HCT116 (cell line): ENCODE measurements at regions not wholly inside any gene's neighbourhood (a gene's known extent, or its start where the extent isn't known, plus 50 kb on each side); places are given as distances from the start of the nearest gene placed in this dataset.

Experiments
- ATAC-seq: fragments of 200-7000 bp; cut with Tn5 transposase; 2 replicates; pipeline ENCODE4 v1.9.1; 2020; ENCODE audit warnings: mild to moderate bottlenecking, moderate library complexity
- BruUV-seq: library from RNA; stranded (reverse); fragments of 400-500 nt; replicated peaks from 2 replicates; lab custom pipeline; 2021; lab: Mats Ljungman, UMichigan
- CTCF ChIA-PET: fragments of 300-600 bp; sonication (Branson Sonifier 250); formaldehyde crosslinking; loops from one replicate; lab custom pipeline; 2021; ENCODE audit warnings: antibody characterized with exemption; lab: Charles Lee
- POLR2A ChIA-PET: fragments of 300-600, 350-600 bp; sonication (Branson Sonifier 250); formaldehyde crosslinking; loops from one replicate; lab custom pipeline; 2021; ENCODE audit warnings: antibody characterized with exemption; lab: Charles Lee
- RAD21 ChIA-PET, 2 experiments: fragments of 300-600 bp; sonication (Branson Sonifier 250); formaldehyde crosslinking; loops; one replicate each; lab custom pipeline; 2023; ENCODE audit warnings: low total read pairs in 2 of 2; ENCODE audit not compliant: uncharacterized antibody in 2 of 2, unreplicated experiment in 2 of 2, low non-redundant PET in 1 of 2; lab: Charles Lee
- DNase-seq: peaks from one replicate; pipeline ENCODE4 v3.0.0-alpha.2; 2010; ENCODE audit warnings: low read depth, low spot score
- H2AFZ ChIP-seq: fragments of 200-600 bp; shearing (Covaris generic), sonication (generic); 2 replicates; pipeline ENCODE4 v1.6.1; 2017; ENCODE audit warnings: low read depth, mixed run types, mixed read lengths, antibody characterized with exemption, low read length; ENCODE audit not compliant: poor library complexity, severe bottlenecking
- H3K27ac ChIP-seq: 2 replicates; pipeline ENCODE4 v1.5.1; 2012; ENCODE audit warnings: low read depth, low read length
- H3K27me3 ChIP-seq: fragments of 200-600 bp; sonication (generic); 2 replicates; pipeline ENCODE4 v1.6.1; 2016; ENCODE audit warnings: mixed run types, low read length, mixed read lengths; ENCODE audit not compliant: insufficient read depth
- H3K36me3 ChIP-seq, 2 experiments: fragments of 200-500 bp in 1 of 2; fragments of 200-600 bp in 1 of 2; sonication (Bioruptor generic) in 1 of 2; sonication (generic) in 1 of 2; 2 replicates each; pipeline versions ENCODE4 v1.5.1 to v1.6.1; 2014 to 2016; ENCODE audit warnings: low read length in 2 of 2, inconsistent platforms in 1 of 2, mixed read lengths in 1 of 2, mixed run types in 1 of 2; ENCODE audit not compliant: insufficient read depth in 2 of 2, control insufficient read depth in 1 of 2
- H3K4me1 ChIP-seq, 2 experiments: fragments of 200-600 bp in 1 of 2; sonication (generic) in 1 of 2; 2 replicates each; pipeline versions ENCODE4 v1.5.1 to v1.6.1; 2012 to 2017; ENCODE audit warnings: low read length in 2 of 2, inconsistent platforms in 1 of 2, mild to moderate bottlenecking in 1 of 2, mixed read lengths in 1 of 2, mixed run types in 1 of 2, moderate library complexity in 1 of 2; ENCODE audit not compliant: insufficient read depth in 2 of 2, control insufficient read depth in 1 of 2
- H3K4me2 ChIP-seq: fragments of 200-600 bp; sonication (generic); 2 replicates; pipeline ENCODE4 v1.6.1; 2017; ENCODE audit warnings: mixed run types, low read length, mixed read lengths
- H3K4me3 ChIP-seq, 2 experiments: fragments of 200-600 bp in 1 of 2; sonication (generic) in 1 of 2; replicated peaks in 1 of 2; 2 replicates each; pipeline ENCODE4 v1.5.1; 2011 to 2016; ENCODE audit warnings: low read length in 2 of 2, control low read depth in 1 of 2, low read depth in 1 of 2, mild to moderate bottlenecking in 1 of 2, mixed read lengths in 1 of 2, mixed run types in 1 of 2
- H3K79me2 ChIP-seq: fragments of 200-600 bp; sonication (generic); 2 replicates; pipeline ENCODE4 v1.6.1; 2017; ENCODE audit warnings: mild to moderate bottlenecking, mixed run types, low read length, moderate library complexity, mixed read lengths; ENCODE audit not compliant: insufficient read depth
- H3K9ac ChIP-seq: fragments of 200-600 bp; sonication (generic); 2 replicates; pipeline ENCODE4 v1.6.1; 2016; ENCODE audit warnings: low read length, mixed read lengths
- H3K9me2 ChIP-seq: fragments of 200-600 bp; sonication (generic), shearing (Covaris generic); 2 replicates; pipeline ENCODE4 v1.6.1; 2017; ENCODE audit warnings: mixed run types, mild to moderate bottlenecking, moderate library complexity; ENCODE audit not compliant: insufficient read depth
- H3K9me3 ChIP-seq, 2 experiments: fragments of 200-500 bp in 1 of 2; fragments of 200-600 bp in 1 of 2; sonication (Bioruptor generic) in 1 of 2; sonication (generic) in 1 of 2; 2 replicates each; pipeline ENCODE4 v1.6.1; 2014 to 2017; ENCODE audit warnings: low read length in 2 of 2, mixed read lengths in 2 of 2, inconsistent platforms in 1 of 2, low read depth in 1 of 2, mild to moderate bottlenecking in 1 of 2, mixed run types in 1 of 2, moderate library complexity in 1 of 2; ENCODE audit not compliant: control insufficient read depth in 1 of 2, insufficient read depth in 1 of 2
- H4K20me1 ChIP-seq: fragments of 200-600 bp; sonication (generic), shearing (Covaris generic); 2 replicates; pipeline ENCODE4 v1.6.1; 2017; ENCODE audit warnings: mixed run types, mild to moderate bottlenecking, moderate library complexity; ENCODE audit not compliant: insufficient read depth
- CEBPB ChIP-seq: IDR thresholded peaks from 2 replicates; pipeline ENCODE4 v1.6.1; 2012; ENCODE audit warnings: low read depth
- CTCF ChIP-seq, 3 experiments: fragments of 200-600 bp in 1 of 3; sonication (generic) in 1 of 3; IDR thresholded peaks in 2 of 3; conservative IDR thresholded peaks in 1 of 3; 2 replicates each; pipeline ENCODE4 v1.5.1; 2012 to 2017; ENCODE audit warnings: low read depth in 2 of 3, low read length in 2 of 3, antibody characterized with exemption in 1 of 3, borderline replicate concordance in 1 of 3, control low read depth in 1 of 3, mild to moderate bottlenecking in 1 of 3, mixed read lengths in 1 of 3, mixed run types in 1 of 3, moderate library complexity in 1 of 3; ENCODE audit not compliant: insufficient read depth in 1 of 3
- EGR1 ChIP-seq: IDR thresholded peaks from 2 replicates; pipeline ENCODE4 v1.6.1; 2012; ENCODE audit warnings: low read depth
- ELF1 ChIP-seq: IDR thresholded peaks from 2 replicates; pipeline ENCODE4 v1.6.1; 2012; ENCODE audit warnings: low read depth, borderline replicate concordance
- EZH2 ChIP-seq: fragments of 200-600 bp; sonication (generic); IDR thresholded peaks from 2 replicates; pipeline ENCODE4 v1.6.1; 2017; ENCODE audit warnings: antibody characterized with exemption, mixed run types
- EZH2phosphoT487 ChIP-seq: fragments of 200-600 bp; IDR thresholded peaks from 2 replicates; pipeline ENCODE4 v1.6.1; 2018; ENCODE audit warnings: antibody characterized with exemption, borderline replicate concordance
- FOSL1 ChIP-seq: IDR thresholded peaks from 2 replicates; pipeline ENCODE4 v1.6.1; 2012; ENCODE audit warnings: low read depth
- JUND ChIP-seq: IDR thresholded peaks from 2 replicates; pipeline ENCODE4 v1.6.1; 2012
- MAX ChIP-seq: IDR thresholded peaks from 2 replicates; pipeline ENCODE4 v1.6.1; 2012
- POLR2A ChIP-seq: IDR thresholded peaks from 2 replicates; pipeline ENCODE4 v1.7.0; 2011; ENCODE audit warnings: borderline replicate concordance; ENCODE audit not compliant: insufficient read depth, insufficient read length; ENCODE audit errors: extremely low read depth
- POLR2AphosphoS5 ChIP-seq: IDR thresholded peaks from 2 replicates; pipeline ENCODE4 v1.6.1; 2011; ENCODE audit warnings: mild to moderate bottlenecking, low read depth, low read length, moderate library complexity
- RAD21 ChIP-seq: IDR thresholded peaks from 2 replicates; pipeline ENCODE4 v1.6.1; 2012; ENCODE audit warnings: low read depth, mild to moderate bottlenecking
- REST ChIP-seq: IDR thresholded peaks from 2 replicates; pipeline ENCODE4 v1.6.1; 2012; ENCODE audit warnings: low read depth
- SP1 ChIP-seq: IDR thresholded peaks from 2 replicates; pipeline ENCODE4 v1.6.1; 2012; ENCODE audit warnings: low read depth
- ZBTB33 ChIP-seq: IDR thresholded peaks from 2 replicates; pipeline ENCODE4 v1.6.1; 2011; ENCODE audit warnings: mild to moderate bottlenecking, low read length, moderate library complexity; ENCODE audit not compliant: insufficient replicate concordance; ENCODE audit errors: extremely low read depth
- ZFX ChIP-seq: fragments of 450-650 bp; IDR thresholded peaks from 2 replicates; pipeline ENCODE4 v1.6.1; 2017
- ZNF274 ChIP-seq: fragments of 200-500 bp; sonication (Bioruptor generic); IDR thresholded peaks from 2 replicates; pipeline ENCODE4 v1.6.1; 2014; ENCODE audit warnings: mild to moderate bottlenecking, low read depth, low read length, inconsistent platforms
- intact Hi-C: fragments of 100-400 bp; cut with micrococcal nuclease; formaldehyde crosslinking; loops from 2 replicates; pipeline ENCODE4 v1.10.0; 2022

GRCh38 chr1:101360506-101360905 is 123.7 kb downstream of the S1PR1 start:
- Histone ChIP-seq H3K36me3 (no peaks in the 10 kb centered on the region), H3K4me2 (no peak overlapping the region), H3K9ac (no peak overlapping the region), H3K9me3 (no peaks in the 10 kb centered on the region), H3K27me3 (0 out of 2 replicates have a peak, but pooled peaks cover 4% of the 10 kb centered on the region), H3K79me2 (no peaks in the 10 kb centered on the region), H3K9me2 (no peaks in the 10 kb centered on the region), H2AFZ (no peak overlapping the region), H3K4me3 (no peak overlapping the region), H4K20me1 (no peaks in the 10 kb centered on the region), H3K27ac (no peak overlapping the region), H3K4me1 (no peaks in the 10 kb centered on the region)
- POLR2A ChIA-PET = no interaction called here
- no peak for DNase-seq
- BruUV-seq = no TSS peak
- no peak for ATAC-seq
- intact Hi-C loops = no loop called here
- TF ChIP-seq MAX (no peak), ZBTB33 (no peak), POLR2A (no peak), ZNF274 (no peak), POLR2AphosphoS5 (no peak), SP1 (no peak), EGR1 (no peak), EZH2 (no peak), REST (no peak), RAD21 (no peak), JUND (no peak), ZFX (no peak), CEBPB (no peak), FOSL1 (no peak), EZH2phosphoT487 (no peak), CTCF (IDR thresholded peaks at IDR 0.05 in 2 of 3, conservative IDR thresholded peaks at IDR 0.05 in 1 of 3; ENCODE audit: borderline replicate concordance in 1 of 3, insufficient read depth in 1 of 3, low read depth in 2 of 3, low read length in 2 of 3) (no peak), ELF1 (no peak)
- CTCF ChIA-PET = no interaction called here
- RAD21 ChIA-PET = no interaction called here
